GM04503 (cell line): ENCODE measurements at regions not wholly inside any gene's neighbourhood (a gene's known extent, or its start where the extent isn't known, plus 50 kb on each side); places are given as distances from the start of the nearest gene placed in this dataset.

Experiments
- DNase-seq: peaks from one replicate; pipeline ENCODE4 v3.0.0-alpha.2; 2012; ENCODE audit warnings: low read depth

GRCh38 chr10:10787586-10787985, 230.1 kb upstream of the CELF2 start:
- no peak for DNase-seq

GRCh38 chr10:10788761-10789160, 228.9 kb upstream of the CELF2 start:
- DNase-seq = no peak

GRCh38 chr10:10791869-10792268, 225.8 kb upstream of the CELF2 start:
- DNase-seq = no peak

- peak; percentile 82 for DNase-seq
These were observed 225.0 kb upstream of the CELF2 start for GRCh38 chr10:10792681-10793080.

GRCh38 chr10:10794046-10794445, 223.6 kb upstream of the CELF2 start:
- DNase-seq = no peak

GRCh38 chr10:10794791-10795191, 222.9 kb upstream of the CELF2 start:
- peak; percentile 87 for DNase-seq

- DNase-seq = no peak
These were observed 221.5 kb upstream of the CELF2 start for GRCh38 chr10:10796061-10796773.

GRCh38 chr10:10796774-10797415, 220.8 kb upstream of the CELF2 start:
- DNase-seq = no peak

GRCh38 chr10:10797513-10797912, 220.2 kb upstream of the CELF2 start:
- no peak for DNase-seq

GRCh38 chr10:10798102-10798863, 219.4 kb upstream of the CELF2 start:
- DNase-seq = no peak

GRCh38 chr10:10798864-10799192, 218.8 kb upstream of the CELF2 start:
- no peak for DNase-seq

- DNase-seq = no peak
These were observed 216.7 kb upstream of the CELF2 start for GRCh38 chr10:10800961-10801360.

GRCh38 chr10:10803278-10803677, 214.4 kb upstream of the CELF2 start:
- peak; percentile 57 for DNase-seq

GRCh38 chr10:10804061-10804460, 213.6 kb upstream of the CELF2 start:
- DNase-seq = no peak

- DNase-seq = peak; percentile 59
These were observed 212.5 kb upstream of the CELF2 start for GRCh38 chr10:10804998-10805740.

- no peak for DNase-seq
These were observed 210.6 kb upstream of the CELF2 start for GRCh38 chr10:10807106-10807505.

- DNase-seq = no peak
These were observed 206.1 kb upstream of the CELF2 start for GRCh38 chr10:10811562-10811961.

- no peak for DNase-seq
These were observed 204.0 kb upstream of the CELF2 start for GRCh38 chr10:10813656-10814055.

- DNase-seq = no peak
These were observed 203.6 kb upstream of the CELF2 start for GRCh38 chr10:10814069-10814468.

- DNase-seq = no peak
These were observed 201.2 kb upstream of the CELF2 start for GRCh38 chr10:10816447-10816846.

GRCh38 chr10:10817609-10818008, 200.1 kb upstream of the CELF2 start:
- no peak for DNase-seq

- DNase-seq = no peak
These were observed 199.6 kb upstream of the CELF2 start for GRCh38 chr10:10818082-10818481.
